Endothelial cell of umbilical vein (primary cell): ENCODE measurements at regions not wholly inside any gene's neighbourhood (a gene's known extent, or its start where the extent isn't known, plus 50 kb on each side); places are given as distances from the start of the nearest gene placed in this dataset.

Experiments
- BruUV-seq: library from RNA; stranded (reverse); fragments of 400-500 nt; replicated peaks from 2 replicates; lab custom pipeline; 2021; lab: Mats Ljungman, UMichigan
- CTCF ChIA-PET: fragments of 300-600, 350-600 bp; sonication (Branson Sonifier 250); formaldehyde crosslinking; loops from one replicate; lab custom pipeline; 2021; ENCODE audit warnings: antibody characterized with exemption, inconsistent platforms; lab: Charles Lee
- POLR2A ChIA-PET: fragments of 300-600, 350-600 bp; sonication (Branson Sonifier 250); formaldehyde crosslinking; loops from one replicate; lab custom pipeline; 2021; ENCODE audit warnings: antibody characterized with exemption, inconsistent platforms; lab: Charles Lee
- DNase-seq: peaks from one replicate; pipeline ENCODE4 v3.0.0-alpha.2; 2011; ENCODE audit warnings: low read depth, low spot score
- FAIRE-seq: peaks from 2 replicates; lab custom pipeline; 2011; peaks lifted over from hg19 to GRCh38; lab: Jason Lieb, UNC
- H2AFZ ChIP-seq: 2 replicates; pipeline ENCODE4 v1.6.0; 2012; ENCODE audit warnings: low read depth, low read length, control low read depth, inconsistent platforms
- H3K27ac ChIP-seq: 2 replicates; pipeline ENCODE4 v1.5.1; 2011; ENCODE audit warnings: low read depth, mild to moderate bottlenecking, control low read depth, low read length, moderate library complexity; ENCODE audit not compliant: insufficient read depth
- H3K27me3 ChIP-seq, 2 experiments: 2 replicates each; pipeline versions ENCODE4 v1.6.0 to v1.6.1; 2011; ENCODE audit warnings: low read length in 2 of 2, mixed read lengths in 1 of 2; ENCODE audit not compliant: control insufficient read depth in 2 of 2, insufficient read depth in 2 of 2
- H3K36me3 ChIP-seq, 2 experiments: 2 replicates in 1 of 2; 3 replicates in 1 of 2; pipeline ENCODE4 v1.5.1; 2011; ENCODE audit warnings: low read length in 2 of 2, mild to moderate bottlenecking in 1 of 2, moderate library complexity in 1 of 2; ENCODE audit not compliant: control insufficient read depth in 2 of 2, insufficient read depth in 2 of 2; ENCODE audit errors: extremely low read depth in 1 of 2
- H3K4me1 ChIP-seq: 3 replicates; pipeline ENCODE4 v1.5.1; 2011; ENCODE audit warnings: mild to moderate bottlenecking, low read length; ENCODE audit not compliant: control insufficient read depth, insufficient read depth; ENCODE audit errors: extremely low read depth
- H3K4me2 ChIP-seq: 2 replicates; pipeline ENCODE4 v1.6.1; 2011; ENCODE audit warnings: low read length, control low read depth, mixed read lengths; ENCODE audit not compliant: insufficient read depth
- H3K4me3 ChIP-seq, 3 experiments: fragments of 200-600 bp in 1 of 3; sonication (generic), shearing (Covaris generic) in 1 of 3; replicated peaks in 1 of 3; 2 replicates each; pipeline ENCODE4 v1.5.1; 2011 to 2016; ENCODE audit warnings: control low read depth in 3 of 3, low read length in 3 of 3, mild to moderate bottlenecking in 2 of 3, inconsistent platforms in 1 of 3, low read depth in 1 of 3, moderate library complexity in 1 of 3; ENCODE audit not compliant: insufficient read depth in 1 of 3
- H3K79me2 ChIP-seq: 2 replicates; pipeline ENCODE4 v1.6.0; 2012; ENCODE audit warnings: low read length, inconsistent platforms; ENCODE audit not compliant: control insufficient read depth, insufficient read depth
- H3K9ac ChIP-seq: replicated peaks from 2 replicates; pipeline ENCODE3; 2011; ENCODE audit warnings: low read length, control low read depth; ENCODE audit not compliant: insufficient read depth; ENCODE audit errors: extremely low read depth
- H3K9me1 ChIP-seq: replicated peaks from 3 replicates; pipeline ENCODE4 v1.6.0; 2011; ENCODE audit warnings: mild to moderate bottlenecking, low read length; ENCODE audit not compliant: control insufficient read depth, insufficient read depth; ENCODE audit errors: extremely low read depth
- H3K9me3 ChIP-seq: replicated peaks from 2 replicates; pipeline ENCODE4 v1.5.1; 2012; ENCODE audit warnings: low read length, inconsistent platforms; ENCODE audit not compliant: control insufficient read depth, insufficient read depth
- H4K20me1 ChIP-seq: replicated peaks from 2 replicates; pipeline ENCODE3; 2011; ENCODE audit warnings: mild to moderate bottlenecking, low read length; ENCODE audit not compliant: control insufficient read depth, insufficient read depth; ENCODE audit errors: extremely low read depth
- EZH2 ChIP-seq: IDR thresholded peaks from 2 replicates; pipeline ENCODE4 v1.6.1; 2012; ENCODE audit warnings: borderline replicate concordance, low read depth, mild to moderate bottlenecking, moderate library complexity, low read length, inconsistent platforms; ENCODE audit not compliant: severe bottlenecking
- FOS ChIP-seq: IDR thresholded peaks from 2 replicates; pipeline ENCODE4 v1.6.1; 2011; ENCODE audit warnings: mild to moderate bottlenecking, low read length, moderate library complexity, borderline replicate concordance; ENCODE audit not compliant: insufficient read depth
- GATA2 ChIP-seq: IDR thresholded peaks from 2 replicates; pipeline ENCODE4 v1.7.0; 2011; ENCODE audit warnings: low read depth, mild to moderate bottlenecking, moderate library complexity, mixed read lengths, low read length; ENCODE audit not compliant: insufficient read length, insufficient read depth
- JUN ChIP-seq: IDR thresholded peaks from 2 replicates; pipeline ENCODE4 v1.6.1; 2011; ENCODE audit warnings: borderline replicate concordance, low read depth; ENCODE audit not compliant: insufficient read length, insufficient read depth
- MYC ChIP-seq: IDR thresholded peaks from one replicate; pipeline ENCODE4 v1.6.1; 2011; ENCODE audit warnings: mild to moderate bottlenecking, low read depth, low read length
- POLR2A ChIP-seq: IDR thresholded peaks from 2 replicates; pipeline ENCODE4 v1.6.1; 2012; ENCODE audit warnings: low read depth, mild to moderate bottlenecking, control low read depth, low read length
- POLR2AphosphoS5 ChIP-seq: IDR thresholded peaks from 2 replicates; pipeline ENCODE4 v1.6.1; 2012; ENCODE audit warnings: low read depth, mild to moderate bottlenecking, control low read depth, low read length, moderate library complexity; ENCODE audit not compliant: insufficient read depth
- dilution Hi-C: fragments of 300-500 bp; cut with MboI; formaldehyde crosslinking; loops from one replicate; pipeline ENCODE4 v1.15.0; 2019; ENCODE audit warnings: low sequenced_read_pairs; ENCODE audit not compliant: extremely low pct_ligation_motif_present
- intact Hi-C: fragments of 100-400 bp; cut with micrococcal nuclease; formaldehyde crosslinking; loops from one replicate; pipeline ENCODE4 v1.10.0; 2022
- TF ChIP-seq, protein P1 (sequence below), 2 donors: IDR thresholded peaks; 1 replicate in 1 of 2; 2 replicates in 1 of 2; pipeline ENCODE4 v1.5.1; 2011; ENCODE audit warnings: low read length in 2 of 2, mild to moderate bottlenecking in 2 of 2, moderate library complexity in 2 of 2, control low read depth in 1 of 2, inconsistent platforms in 1 of 2, low read depth in 1 of 2; ENCODE audit not compliant: insufficient read depth in 1 of 2; ENCODE audit errors: extremely low read depth in 1 of 2
- TF ChIP-seq, protein P2 (sequence below): IDR thresholded peaks from 2 replicates; pipeline ENCODE4 v1.6.1; 2011; ENCODE audit not compliant: insufficient read depth, insufficient read length

DNA sequence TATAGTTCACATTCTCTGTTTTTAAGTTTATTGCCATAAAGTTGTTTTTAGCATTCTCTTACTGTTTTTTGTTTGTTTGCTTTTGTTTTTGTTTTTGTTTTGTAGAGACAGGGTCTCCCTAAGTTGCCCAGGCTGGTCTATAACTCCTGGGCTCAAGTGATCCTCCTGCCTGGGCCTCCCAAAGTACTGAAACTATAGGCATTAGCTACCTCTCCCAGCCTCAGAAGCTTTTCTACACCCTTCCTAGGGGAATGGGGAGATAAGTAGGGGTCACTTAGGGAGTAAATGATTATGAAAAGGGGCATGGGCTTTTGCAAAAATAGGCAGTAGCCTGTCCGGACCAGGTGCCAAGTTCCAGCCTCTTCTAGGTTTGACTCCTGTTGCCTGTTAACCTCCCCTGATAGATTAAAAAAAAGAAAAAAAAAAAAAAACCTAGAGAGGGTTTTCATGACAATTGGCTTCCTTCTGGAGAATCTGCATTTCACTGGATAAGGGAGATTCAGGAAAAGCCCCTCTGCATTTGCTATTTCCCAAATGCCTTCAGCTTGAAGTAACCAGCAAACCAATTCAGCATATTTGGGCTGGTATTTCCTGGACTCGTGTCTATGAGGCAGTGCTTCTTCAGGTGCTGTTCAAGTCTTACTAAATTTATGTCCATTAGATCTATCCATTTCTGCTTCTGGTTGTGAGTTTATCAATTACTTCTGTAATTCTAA, 216.8 kb downstream of the TM9SF2 start:
- ChIA-PET CTCF (no interaction called here), POLR2A (no interaction called here)
- BruUV-seq = no TSS peak
- no peak for FAIRE-seq
- no peak overlapping the region for H3K4me2 ChIP-seq
- no peak for DNase-seq
- no peak overlapping the region for H3K27ac ChIP-seq
- H3K79me2 ChIP-seq = no peaks in the 10 kb centered on the region
- dilution Hi-C loops = no loop called here
- no peaks in the 10 kb centered on the region for H3K9me3 ChIP-seq
- intact Hi-C loops = no loop called here
- no peak overlapping the region for H3K9ac ChIP-seq
- no peak overlapping the region for H2AFZ ChIP-seq
- H3K27me3 ChIP-seq = no peaks in the 10 kb centered on the region
- no peaks in the 10 kb centered on the region for H4K20me1 ChIP-seq
- no peak for TF ChIP-seq FOS
- TF ChIP-seq, protein P1, sequence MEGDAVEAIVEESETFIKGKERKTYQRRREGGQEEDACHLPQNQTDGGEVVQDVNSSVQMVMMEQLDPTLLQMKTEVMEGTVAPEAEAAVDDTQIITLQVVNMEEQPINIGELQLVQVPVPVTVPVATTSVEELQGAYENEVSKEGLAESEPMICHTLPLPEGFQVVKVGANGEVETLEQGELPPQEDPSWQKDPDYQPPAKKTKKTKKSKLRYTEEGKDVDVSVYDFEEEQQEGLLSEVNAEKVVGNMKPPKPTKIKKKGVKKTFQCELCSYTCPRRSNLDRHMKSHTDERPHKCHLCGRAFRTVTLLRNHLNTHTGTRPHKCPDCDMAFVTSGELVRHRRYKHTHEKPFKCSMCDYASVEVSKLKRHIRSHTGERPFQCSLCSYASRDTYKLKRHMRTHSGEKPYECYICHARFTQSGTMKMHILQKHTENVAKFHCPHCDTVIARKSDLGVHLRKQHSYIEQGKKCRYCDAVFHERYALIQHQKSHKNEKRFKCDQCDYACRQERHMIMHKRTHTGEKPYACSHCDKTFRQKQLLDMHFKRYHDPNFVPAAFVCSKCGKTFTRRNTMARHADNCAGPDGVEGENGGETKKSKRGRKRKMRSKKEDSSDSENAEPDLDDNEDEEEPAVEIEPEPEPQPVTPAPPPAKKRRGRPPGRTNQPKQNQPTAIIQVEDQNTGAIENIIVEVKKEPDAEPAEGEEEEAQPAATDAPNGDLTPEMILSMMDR (IDR thresholded peaks at IDR 0.05; ENCODE audit: extremely low read depth in 1 of 2, insufficient read depth in 1 of 2, low read depth in 1 of 2, low read length in 2 of 2) = no peak
- no peak for TF ChIP-seq JUN
- no peak for TF ChIP-seq POLR2AphosphoS5
- TF ChIP-seq GATA2 = no peak
- no peak for TF ChIP-seq EZH2
- TF ChIP-seq, protein P2, sequence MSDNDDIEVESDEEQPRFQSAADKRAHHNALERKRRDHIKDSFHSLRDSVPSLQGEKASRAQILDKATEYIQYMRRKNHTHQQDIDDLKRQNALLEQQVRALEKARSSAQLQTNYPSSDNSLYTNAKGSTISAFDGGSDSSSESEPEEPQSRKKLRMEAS = no peak
- TF ChIP-seq MYC = no peak
- TF ChIP-seq POLR2A = no peak
- no peaks in the 10 kb centered on the region for H3K36me3 ChIP-seq
- H3K4me3 ChIP-seq = no peak overlapping the region
- no peaks in the 10 kb centered on the region for H3K4me1 ChIP-seq
- no peaks in the 10 kb centered on the region for H3K9me1 ChIP-seq
